AG08396 (cell line): ENCODE measurements at regions not wholly inside any gene's neighbourhood (a gene's known extent, or its start where the extent isn't known, plus 50 kb on each side); places are given as distances from the start of the nearest gene placed in this dataset.
"Not testable (repeated sequence)": the region's sequence is repeated elsewhere in the genome, so short reads cannot be mapped to it uniquely, and the experiment has no call there.

ENCODE experiments used
- DNase-seq: peaks from one replicate; pipeline ENCODE4 v3.0.0; 2012; ENCODE audit warnings: low spot score, mixed read lengths

DNA sequence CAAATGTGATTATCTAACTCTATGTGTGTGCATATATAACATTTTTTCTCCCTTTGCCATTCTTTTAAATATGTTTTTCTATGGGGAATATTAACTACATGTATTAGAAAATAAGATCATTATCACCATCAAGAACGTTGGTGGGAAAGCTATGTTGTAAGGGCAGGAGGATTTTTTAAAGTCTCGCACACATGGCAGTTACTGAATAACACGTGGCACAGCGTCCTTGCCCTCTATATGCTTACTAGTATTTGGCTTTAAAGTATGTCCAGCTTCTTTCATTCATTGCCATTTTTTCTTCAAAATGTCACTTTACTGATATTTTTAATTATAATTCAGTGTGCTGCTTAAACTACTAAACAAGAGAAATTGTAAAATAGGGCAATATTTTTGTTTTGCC, 944.3 kb downstream of the SOCS6 start:
- DNase-seq = no peak

- no peak for DNase-seq
Observed at GRCh38 chr18:71223486-71223885, 934.6 kb downstream of the SOCS6 start.

DNA sequence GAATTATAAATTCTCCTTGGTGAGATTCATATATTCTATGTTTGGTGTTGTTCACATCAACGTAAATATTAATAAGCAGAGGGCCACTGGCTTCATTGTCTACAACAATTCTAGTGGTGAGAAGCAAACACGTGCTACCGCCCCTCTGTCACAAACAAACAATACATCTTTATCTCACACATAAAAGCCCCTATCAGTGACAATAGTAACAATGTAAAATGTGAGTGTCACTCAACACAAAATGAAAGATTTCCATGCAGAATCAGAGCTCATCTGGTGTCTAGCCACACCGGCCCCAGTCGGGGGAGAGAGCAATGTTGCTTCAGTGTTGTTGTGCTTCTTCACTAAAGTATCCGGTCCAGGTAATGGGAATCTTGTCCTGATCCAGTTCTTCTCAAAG, 932.6 kb downstream of the SOCS6 start:
- DNase-seq = no peak

- DNase-seq = not testable (repeated sequence)
Observed at GRCh38 chr18:71212739-71213138, 923.9 kb downstream of the SOCS6 start.

- DNase-seq = no peak
Observed at GRCh38 chr18:71212222-71212621, 923.4 kb downstream of the SOCS6 start.

- no peak for DNase-seq
Observed at GRCh38 chr18:71209944-71210343, 921.1 kb downstream of the SOCS6 start.

DNA sequence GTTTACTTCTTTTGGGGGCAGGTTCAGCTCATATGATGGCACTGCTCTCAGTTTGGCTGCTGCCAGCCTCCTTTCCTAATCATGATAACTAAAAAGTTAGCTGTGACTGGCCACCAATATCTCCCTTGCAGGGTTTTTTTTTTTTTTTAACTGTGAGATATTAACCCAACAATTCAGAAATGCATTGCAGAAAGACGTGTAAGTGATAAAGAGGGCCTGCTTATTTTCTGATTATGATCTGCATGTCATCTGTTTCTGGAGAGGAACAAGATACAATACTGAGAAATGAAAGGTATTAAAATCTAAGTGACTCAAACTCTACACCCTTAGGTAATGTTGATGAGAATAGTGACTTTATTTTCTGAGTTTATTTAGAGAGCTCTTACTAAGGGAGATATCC, 905.6 kb downstream of the SOCS6 start:
- no peak for DNase-seq

- no peak for DNase-seq
Observed at GRCh38 chr18:71189581-71189980, 900.7 kb downstream of the SOCS6 start.

GRCh38 chr18:71168557-71169145, 879.8 kb downstream of the SOCS6 start:
- no peak for DNase-seq

DNA sequence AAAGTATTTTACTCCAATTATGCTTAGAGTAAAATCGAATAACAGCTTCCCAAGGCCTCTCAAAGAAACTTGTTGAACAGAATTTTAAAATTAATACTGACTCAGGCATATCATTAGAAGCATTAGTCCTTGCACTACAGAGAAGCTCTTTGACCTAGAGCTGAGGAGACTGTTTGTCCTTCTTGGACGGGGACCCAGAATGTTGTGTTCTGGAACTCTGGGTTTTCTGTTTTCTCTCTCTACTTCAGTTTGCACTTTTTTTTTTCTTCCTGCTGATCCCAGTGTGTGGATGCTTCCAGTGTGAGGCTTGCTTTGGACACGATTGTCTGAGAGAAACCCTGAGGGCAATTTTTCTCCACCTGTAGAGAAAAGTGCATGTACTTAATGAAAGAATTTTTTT, 847.6 kb downstream of the SOCS6 start:
- DNase-seq = no peak

GRCh38 chr18:71134122-71134521, 845.3 kb downstream of the SOCS6 start:
- no peak for DNase-seq

DNA sequence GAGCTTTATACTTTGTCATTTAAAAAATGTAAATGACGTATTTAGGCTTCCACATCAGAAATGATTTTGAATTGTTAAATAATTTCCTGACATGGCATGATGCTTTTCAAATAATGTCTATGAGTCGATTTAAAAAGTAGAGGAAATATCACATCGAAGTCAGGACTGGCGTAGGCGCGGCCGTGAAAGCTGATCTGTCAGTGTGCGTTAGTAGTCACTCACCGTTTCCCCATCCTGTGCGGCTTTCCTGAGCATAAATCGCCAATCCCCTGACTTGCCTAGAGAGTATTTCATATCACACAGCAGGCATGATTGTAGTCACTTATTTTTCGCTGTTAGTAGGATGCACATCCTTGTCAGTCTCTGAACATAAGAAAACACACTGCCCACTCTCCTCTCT, 843.1 kb downstream of the SOCS6 start:
- no peak for DNase-seq

- no peak for DNase-seq
Observed at GRCh38 chr18:71130351-71130750, 841.5 kb downstream of the SOCS6 start.

DNA sequence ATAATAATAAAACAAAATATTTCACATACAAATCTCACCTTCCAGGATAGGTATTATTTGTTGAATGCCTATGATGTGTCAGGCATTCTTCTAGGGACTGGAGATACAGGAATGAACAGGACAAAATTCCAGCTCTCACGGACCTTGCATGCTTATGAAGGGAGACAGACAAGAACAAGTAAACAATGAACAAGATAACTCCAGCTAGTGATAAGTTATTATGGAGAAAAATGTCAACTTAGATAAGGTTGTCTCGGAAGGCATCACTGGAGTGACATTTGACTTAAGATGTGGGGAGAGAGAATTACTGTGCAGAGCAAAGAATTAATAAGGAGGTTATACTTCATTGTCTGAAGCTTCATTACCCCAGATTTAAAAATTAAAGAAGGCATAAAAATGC, 836.7 kb downstream of the SOCS6 start:
- DNase-seq = no peak

GRCh38 chr18:71116535-71116934, 827.7 kb downstream of the SOCS6 start:
- no peak for DNase-seq

GRCh38 chr18:71115261-71115660, 826.4 kb downstream of the SOCS6 start:
- no peak for DNase-seq

DNA sequence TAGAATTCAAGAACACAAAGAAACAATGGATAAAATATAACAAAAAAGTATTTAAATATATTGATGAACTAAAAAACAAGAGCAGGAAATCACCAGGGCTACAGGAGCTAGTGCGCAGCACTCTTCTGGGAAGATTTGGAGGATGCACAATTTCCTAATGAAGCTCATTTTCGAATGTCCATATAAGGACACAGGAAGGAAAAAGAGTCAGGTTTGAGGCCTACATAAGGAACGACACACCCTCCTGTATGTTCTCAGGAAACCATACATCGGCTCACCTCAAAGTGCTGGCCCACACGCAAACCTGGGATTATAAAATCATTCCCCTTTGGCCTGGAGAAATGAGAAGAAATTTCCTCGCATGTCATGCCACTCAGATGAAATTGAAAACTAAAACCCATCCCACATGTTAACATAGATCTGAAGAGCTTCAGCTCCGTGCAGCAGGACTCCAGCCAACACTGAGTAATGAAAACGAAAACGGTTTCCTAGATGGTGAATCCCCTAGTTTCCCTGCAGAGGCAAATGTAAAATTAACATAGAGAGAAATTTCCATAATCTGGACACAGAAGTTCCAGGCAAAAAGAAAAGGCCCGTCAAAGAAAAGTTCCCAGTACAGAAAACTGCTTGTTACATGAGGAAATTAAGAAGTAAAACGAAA, 825.8 kb downstream of the SOCS6 start:
- no peak for DNase-seq

- no peak for DNase-seq
Observed at GRCh38 chr18:71107244-71107643, 818.4 kb downstream of the SOCS6 start.

GRCh38 chr18:71106701-71107100, 817.9 kb downstream of the SOCS6 start:
- no peak for DNase-seq

DNA sequence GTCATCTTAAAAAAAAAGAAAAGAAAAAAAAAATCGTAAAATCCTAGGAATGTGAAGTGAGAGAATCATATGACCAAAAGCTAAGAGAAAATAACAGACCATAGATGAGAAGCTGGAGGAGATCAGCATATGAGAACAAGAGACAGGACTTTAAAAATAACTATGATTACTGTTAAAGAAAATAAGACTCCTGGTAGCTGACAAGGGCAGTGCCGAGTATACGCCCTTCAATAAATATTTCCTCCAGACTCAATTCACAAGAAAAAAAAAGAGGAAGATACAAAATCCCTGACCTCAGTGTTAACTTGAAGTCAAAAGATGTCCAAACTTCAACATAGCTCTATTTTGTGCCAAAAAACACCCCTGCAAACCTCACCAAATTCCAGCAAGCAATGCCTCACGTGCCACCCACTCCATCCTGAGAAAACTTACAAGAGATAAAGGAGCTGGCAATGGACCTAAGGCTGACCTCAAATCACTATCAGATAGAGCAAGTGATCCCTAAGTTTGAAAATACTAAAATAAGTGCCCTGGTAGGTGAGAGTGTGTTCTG, 817.2 kb downstream of the SOCS6 start:
- DNase-seq = no peak

DNA sequence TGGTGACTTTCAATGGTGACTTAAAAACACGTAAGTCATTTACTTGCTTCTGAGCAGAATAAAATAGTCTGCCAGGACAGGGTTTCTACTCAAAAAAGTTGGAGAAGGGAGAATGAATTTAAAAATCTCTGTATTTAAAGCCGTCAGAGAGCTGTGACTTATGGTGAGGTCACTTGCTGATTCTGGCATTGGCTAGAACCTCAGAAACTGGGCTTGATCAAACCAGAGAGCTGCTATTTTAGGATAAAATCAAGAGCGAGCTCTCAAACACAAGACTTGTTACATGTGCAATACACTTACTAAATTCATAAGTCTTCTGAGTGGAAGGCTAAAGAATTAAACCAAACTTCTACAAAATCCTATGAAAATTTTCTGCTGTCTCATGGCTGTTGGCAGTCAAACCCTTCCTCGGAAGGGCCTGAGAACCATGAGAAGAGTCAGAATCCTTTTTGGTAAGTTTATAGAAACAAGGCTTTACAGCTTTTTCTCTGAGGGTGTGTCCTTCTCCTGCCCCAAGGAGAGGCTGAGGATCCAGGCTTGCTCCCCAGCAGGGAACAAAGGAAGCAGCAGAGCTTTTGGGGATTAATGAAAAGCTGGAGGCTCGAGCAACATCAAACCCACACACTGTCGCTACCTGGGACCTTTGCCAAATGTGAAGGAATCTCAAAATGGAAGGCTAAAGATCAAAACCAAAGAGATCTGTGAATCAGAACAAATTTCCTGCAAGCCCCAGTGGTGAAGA, 816.4 kb downstream of the SOCS6 start:
- DNase-seq = peak; percentile 8

DNA sequence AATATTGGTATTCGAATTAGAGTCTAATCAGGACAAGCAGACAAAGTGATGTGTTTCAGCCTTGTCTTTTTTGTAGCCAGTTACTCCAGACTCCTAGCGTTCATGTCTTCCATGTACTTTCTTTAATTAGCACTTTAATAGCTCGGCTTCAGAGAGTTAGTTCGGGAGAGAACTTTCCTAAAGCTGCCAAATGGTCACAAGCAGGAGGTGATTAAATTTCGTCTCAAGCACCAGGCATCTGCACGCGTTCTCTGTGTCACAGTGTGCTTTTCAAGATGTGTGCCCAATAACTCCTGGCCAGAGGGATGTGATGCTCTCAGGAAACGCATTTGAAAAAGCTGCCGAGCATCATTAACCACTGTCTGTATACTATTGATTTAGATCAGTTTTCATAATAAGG, 790.8 kb downstream of the SOCS6 start:
- no peak for DNase-seq

DNA sequence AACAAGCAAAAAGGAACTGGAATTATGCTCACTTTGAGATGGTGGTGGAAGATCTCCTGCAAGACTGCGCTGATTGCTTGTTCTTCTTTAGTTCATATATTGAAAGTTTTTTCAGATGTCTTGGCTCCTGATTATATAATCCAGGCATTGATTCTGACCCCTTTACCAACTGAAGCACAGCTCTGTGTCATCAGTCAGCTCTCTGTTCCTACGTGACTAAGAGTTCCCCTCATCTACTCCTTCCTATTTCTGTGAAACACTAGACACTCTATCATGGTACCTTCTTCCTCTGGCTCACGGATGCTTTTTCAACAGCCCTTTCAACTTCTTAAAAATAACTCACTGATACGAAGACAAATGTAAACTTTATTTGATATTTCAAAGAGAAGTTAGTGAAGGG, 788.6 kb downstream of the SOCS6 start:
- no peak for DNase-seq
